ENCODE measurements at regions not wholly inside any gene's neighbourhood (a gene's known extent, or its start where the extent isn't known, plus 50 kb on each side); places are given as distances from the start of the nearest gene placed in this dataset.

DNA sequence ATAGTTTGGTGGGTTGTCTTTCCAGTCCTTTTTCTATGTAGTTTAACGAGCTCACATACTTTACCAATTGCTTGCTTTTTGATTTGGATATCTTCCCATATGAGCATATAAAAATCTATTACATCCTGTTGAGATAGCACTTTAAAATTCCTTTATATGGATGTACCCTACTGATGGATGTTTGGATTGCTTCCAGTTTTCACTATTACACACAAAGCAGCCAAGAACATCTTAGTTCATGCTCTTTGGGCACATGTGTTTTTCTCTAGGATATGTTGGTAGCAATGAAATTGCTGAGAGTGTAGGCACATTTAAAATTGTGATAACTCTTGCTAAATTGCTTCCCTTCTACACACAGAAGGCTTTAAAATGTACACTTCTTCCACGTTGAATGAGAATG, 56.1 kb upstream of the NTRK2 start:
- DNase-seq (ENCODE audit: low spot score) = no peak
- TF ChIP-seq, protein P1, sequence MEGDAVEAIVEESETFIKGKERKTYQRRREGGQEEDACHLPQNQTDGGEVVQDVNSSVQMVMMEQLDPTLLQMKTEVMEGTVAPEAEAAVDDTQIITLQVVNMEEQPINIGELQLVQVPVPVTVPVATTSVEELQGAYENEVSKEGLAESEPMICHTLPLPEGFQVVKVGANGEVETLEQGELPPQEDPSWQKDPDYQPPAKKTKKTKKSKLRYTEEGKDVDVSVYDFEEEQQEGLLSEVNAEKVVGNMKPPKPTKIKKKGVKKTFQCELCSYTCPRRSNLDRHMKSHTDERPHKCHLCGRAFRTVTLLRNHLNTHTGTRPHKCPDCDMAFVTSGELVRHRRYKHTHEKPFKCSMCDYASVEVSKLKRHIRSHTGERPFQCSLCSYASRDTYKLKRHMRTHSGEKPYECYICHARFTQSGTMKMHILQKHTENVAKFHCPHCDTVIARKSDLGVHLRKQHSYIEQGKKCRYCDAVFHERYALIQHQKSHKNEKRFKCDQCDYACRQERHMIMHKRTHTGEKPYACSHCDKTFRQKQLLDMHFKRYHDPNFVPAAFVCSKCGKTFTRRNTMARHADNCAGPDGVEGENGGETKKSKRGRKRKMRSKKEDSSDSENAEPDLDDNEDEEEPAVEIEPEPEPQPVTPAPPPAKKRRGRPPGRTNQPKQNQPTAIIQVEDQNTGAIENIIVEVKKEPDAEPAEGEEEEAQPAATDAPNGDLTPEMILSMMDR (IDR thresholded peaks at IDR 0.05; ENCODE audit: extremely low read depth, missing control alignments) = no peak

DNA sequence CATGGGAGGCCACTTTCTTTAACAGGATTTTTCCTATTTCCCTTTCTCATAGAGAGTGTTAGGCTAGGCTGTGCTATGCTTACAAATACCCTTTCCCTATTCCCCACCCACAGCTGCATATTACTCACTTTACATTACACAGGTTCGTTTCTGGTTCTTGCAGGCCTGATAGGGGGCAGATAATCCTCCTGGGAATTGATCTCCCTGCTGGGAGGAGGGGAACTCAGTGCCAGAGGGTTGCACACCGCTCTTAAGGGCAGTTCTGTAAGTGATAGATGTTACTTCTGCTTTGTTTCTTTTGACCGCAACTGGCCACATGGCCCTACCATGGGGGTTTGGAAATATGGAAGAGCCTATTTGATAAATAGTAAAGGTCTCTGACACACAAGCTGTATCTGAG, 54.0 kb upstream of the NTRK2 start:
- no peak for DNase-seq (ENCODE audit: low spot score)
- TF ChIP-seq, protein P1 (IDR thresholded peaks at IDR 0.05; ENCODE audit: extremely low read depth, missing control alignments) = no peak

DNA sequence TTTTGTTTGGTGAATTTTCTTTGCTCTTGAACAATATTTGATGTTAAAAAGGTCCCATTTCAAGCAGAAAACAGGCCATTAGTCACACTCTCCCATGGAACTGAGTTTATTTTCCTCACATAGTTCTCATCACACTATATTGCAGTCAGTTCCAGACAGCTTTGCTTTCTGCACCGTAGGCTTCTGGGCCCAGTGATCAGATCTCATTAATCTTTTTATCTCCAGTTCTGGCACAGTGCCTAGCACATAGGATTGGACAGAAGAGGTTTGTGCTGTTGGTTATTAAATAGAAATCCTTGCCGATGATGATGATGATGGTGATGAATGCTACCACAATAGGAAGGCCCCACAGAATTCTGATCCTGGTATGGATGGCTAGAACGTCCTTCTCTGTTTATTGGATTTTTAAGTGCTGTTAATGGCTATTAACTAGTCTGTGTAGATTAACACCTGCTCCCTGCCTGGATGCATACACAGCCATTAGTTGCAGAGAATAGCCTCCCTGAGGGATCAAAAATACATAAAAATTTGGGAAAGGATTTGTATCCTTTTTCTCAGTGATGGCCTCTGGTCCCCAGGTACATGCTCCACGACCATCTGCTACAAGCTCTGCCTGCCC, 52.0 kb upstream of the NTRK2 start:
- TF ChIP-seq, protein P1 (IDR thresholded peaks at IDR 0.05; ENCODE audit: extremely low read depth, missing control alignments) = no peak
- no peak for DNase-seq (ENCODE audit: low spot score)
